GM19463 (cell line): ENCODE measurements at regions not wholly inside any gene's neighbourhood (a gene's known extent, or its start where the extent isn't known, plus 50 kb on each side); places are given as distances from the start of the nearest gene placed in this dataset.
"Not testable (repeated sequence)": the region's sequence is repeated elsewhere in the genome, so short reads cannot be mapped to it uniquely, and the experiment has no call there.

Source experiments
- ATAC-seq: cut with Tn5 transposase; IDR thresholded peaks from one replicate; pipeline ENCODE4 v1.9.1; 2021; ENCODE audit warnings: mild to moderate bottlenecking, moderate library complexity; ENCODE audit not compliant: unreplicated experiment

DNA sequence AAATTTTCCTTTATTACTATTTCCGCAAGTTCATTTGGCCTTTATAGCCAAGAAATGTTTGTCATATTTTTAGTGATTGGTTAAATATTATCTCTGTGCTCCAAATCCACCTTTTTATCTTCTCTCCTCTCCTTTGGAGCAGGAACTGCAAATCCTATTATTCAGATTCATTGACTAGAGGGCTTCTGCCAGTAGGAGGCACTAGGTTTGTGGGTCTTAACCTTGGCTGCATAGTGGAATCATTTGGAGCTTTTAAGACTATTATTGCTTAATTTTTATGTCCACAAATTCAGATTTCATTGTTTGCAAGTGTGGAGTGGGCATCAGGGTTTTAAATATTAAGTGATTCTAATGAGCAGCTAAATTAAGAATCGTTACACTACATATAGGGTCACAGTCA is 75.3 kb upstream of the SYT10 start:
- no peak for ATAC-seq

DNA sequence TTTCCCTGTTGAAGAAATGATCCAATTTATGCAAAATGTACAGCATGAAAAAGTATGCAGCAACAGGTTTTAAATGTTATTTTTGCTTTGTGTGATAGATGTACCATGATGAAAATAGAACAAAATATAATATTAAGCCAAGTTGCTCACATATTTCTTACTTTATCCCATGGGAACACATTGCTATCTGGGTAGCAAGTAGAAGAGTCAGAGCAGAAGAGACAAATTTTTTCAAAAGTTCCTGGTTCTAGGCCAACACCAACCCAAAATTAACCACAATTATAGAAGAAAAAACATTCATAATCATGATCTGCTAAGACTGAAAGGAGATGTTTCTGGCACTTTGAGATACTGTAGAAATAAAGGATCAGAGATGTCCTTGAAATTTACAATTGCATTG is 79.9 kb upstream of the SYT10 start:
- ATAC-seq = no peak

DNA sequence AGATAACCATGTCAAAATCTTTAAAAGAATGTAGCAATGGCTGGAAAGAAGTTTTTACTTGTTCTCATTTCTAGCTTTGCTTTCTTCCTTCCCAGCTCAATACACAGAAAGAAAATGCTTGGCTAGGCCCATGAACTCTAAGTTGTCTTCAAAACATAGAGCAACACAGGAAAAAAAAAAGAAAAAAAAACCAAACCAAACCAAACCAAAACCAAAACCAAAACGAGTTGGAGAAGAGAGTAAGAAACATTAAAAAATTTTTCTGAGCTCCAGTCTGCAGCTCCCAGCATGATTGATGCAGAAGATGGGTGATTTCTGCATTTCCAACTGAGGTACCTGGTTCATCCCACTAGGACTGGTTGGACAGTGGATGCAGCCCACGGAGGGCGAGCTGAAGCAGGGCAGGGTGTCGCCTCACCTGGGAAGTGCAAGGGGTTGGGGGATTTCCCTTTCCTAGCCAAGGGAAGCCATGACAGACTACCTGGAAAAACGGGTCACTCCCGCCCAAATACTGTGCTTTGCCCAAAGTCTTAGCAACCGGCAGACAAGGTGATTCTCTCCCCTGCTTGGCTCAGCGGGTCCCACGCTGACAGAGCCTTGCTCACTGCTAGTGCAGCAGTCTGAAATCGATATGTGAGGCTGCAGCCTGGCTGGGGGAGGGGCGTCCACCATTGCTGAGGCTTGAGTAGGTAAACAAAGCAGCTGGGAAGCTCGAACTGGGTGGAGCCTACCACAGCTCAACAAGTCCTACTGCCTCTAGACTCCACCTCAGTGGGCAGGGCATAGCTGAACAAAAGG is 81.1 kb upstream of the SYT10 start:
- not testable (repeated sequence) for ATAC-seq

DNA sequence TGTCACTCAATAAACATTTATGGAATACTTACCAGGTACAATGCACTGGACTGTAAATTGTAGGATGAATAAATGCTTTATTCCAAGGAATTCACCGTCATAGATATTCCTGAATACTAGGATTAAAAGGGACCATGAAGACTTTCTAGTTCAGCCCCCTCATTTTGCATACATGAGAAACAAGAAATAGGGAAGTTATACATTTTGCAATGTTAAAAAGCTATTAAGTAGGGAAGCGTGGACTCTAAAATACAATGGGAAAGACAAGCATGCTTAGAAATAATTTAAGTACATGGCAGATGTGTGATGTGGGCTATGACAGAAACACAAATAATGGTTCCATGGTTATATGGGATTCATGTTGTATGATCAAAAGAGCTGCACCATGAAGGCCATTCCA is 89.4 kb upstream of the SYT10 start:
- ATAC-seq = no peak

DNA sequence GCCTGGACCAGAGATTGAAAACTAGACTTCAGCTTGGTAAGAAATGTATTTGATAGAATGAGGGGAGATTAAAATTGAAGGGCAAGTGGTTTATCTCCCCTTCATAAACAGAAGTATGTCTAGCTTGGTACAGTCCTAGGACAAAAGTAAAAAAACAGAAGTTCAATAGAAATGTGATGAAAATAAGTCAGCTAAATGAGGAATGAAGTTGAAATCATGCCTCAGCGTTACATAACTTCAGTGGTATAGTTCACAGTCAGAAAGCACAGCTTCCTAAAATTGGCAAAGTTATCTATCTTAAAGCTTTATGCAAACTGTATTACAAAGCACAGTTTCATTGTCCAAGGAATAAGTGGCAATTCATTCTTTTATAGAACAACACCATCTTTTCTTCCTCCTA is 90.2 kb upstream of the SYT10 start:
- no peak for ATAC-seq

DNA sequence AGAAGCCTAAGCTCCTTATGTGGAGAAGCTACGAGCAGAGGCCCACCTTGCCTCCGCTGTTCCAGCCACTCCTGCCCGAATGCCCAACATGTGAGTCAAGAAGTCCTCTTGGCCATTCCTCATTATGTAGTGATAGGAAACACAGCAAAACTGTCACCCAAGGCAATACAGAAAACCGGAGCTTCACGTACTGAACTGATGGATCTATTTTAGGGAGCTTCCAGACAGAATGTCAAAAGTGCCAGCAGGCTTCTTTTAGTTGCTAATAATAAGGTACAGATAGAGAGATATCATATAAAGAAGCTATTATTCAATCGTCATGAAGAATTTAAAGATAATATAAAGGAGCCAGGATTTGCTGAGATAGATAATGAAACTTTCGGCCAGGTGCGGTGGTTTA is 91.6 kb upstream of the SYT10 start:
- ATAC-seq = no peak

DNA sequence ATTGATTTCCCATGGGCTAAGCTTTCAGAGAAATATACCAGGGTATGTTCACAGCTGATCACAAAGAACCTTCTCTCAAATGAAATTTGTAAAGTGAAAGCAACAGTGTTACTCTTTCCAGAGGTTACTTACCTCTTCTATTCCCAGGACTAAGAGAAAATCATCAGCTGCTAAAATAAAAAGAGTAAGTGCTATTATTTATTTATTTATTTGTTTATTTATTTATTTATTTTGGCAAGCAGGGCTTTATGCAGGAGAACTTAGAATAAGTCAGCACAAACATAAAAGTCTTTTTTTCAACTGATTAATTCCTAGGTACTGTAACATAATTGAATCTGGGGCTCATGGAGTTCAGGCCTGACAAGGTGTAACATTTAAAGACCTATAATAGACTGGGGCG is 93.9 kb upstream of the SYT10 start:
- no peak for ATAC-seq

DNA sequence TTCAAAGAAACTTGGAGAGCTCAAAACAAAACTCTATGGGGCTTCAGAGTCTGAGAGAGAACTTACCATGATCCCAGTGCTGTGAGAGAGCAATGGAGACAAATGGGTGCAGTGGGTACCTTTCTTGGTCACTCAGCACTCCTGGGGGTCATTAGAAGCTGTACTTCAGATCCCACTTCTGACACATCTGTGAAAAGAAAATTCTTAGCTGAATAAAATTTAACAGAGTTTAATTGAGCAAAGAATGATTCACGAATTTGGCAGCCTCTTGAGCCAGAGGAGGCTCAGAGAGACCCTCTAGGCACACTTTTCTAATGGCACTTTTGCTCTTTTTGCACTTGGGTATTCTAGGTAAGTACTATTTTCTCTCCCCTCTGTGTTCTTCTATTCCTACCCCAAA is 96.8 kb upstream of the SYT10 start:
- ATAC-seq = no peak

DNA sequence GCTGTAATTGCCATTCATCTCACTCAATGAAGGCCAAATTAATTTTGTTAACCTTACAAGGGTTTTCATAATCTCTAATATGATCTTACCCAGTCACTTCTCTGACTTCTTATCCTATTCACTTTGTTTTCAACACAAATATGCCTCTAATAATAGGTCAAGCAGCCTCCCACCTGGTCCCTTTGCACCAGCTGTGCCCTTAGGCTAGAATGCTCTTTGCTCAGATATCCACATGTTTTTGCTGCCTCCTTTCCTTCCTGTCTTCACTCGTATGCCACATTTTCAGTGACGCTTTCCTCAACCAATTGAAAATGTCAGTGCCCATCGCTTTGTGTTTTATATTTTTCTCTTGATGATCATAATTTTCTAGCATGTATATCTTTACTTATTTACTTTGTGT is 106.4 kb upstream of the SYT10 start:
- no peak for ATAC-seq

DNA sequence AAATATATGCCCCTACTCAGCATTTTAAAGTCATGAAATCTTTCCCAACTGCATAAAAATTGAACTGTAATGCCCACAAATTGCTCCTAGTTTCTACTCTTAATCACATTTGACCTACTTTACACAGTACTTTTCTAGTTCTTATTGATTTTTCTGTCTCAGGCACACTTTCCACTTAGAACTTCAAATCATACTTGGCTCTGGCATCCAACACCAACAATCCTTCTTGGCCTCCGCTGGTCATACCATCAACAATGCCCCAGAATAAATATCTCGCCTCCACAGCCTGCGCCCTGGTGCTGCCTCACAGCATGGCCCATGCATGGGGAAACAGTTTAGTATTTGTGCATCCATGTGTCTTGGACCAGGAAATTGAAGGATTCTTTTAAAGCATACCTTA is 107.5 kb upstream of the SYT10 start:
- ATAC-seq = no peak

DNA sequence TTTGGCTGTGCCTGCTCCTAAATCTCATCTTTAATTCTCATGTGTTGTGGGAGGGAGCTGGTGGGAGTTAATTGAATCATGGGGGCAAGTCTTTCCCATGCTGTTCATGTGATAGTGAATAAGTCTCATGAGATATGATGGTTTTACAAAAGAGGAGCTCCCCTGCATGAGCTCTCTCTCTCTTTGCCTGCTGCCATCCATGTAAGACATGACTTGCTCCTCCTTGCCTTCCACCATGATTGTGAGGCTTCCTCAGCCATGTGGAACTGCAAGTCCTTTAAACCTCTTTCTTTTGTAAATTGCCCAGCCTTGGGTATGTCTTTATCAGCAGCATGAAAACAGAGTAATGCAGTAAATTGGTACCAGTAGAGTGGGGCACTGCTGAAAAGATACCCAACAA is 110.6 kb upstream of the SYT10 start:
- ATAC-seq = not testable (repeated sequence)

DNA sequence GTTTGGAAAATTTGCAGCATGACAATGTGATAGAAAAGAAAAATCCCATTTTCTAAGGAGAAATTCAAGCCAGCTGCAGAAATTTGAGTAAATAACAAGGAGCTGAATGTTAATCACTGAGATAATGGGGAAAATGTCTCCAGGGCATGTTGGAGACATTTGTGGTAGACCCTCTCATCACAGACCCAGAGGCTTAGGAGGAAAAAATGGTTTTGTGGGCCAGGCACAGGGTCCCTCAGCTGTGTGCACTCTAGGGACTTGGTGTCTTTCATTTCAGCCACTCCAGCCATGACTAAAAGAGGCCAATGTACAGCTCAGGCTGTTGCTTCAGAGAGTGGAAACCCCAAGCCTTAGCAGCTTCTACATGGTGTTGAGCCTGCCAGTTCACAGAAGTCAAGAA is 111.4 kb upstream of the SYT10 start:
- ATAC-seq = no peak

DNA sequence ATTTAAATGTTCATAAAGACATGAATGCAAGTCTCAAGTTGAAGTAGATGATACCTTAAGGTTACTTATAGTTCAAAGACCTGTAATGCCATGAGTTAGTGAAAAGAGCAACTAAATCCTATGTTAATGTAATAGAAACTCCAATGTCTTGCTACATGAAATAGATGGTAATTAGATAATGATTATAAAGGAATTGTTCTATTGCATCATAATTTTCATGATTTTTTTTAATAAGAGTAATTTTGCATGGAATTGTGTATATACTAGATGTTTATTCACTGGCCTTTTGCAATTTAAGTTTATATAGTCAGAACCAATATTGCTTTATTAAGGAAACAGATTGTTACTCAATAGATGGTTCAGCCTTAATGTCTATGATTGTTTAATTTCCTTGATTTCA is 115.5 kb upstream of the SYT10 start:
- ATAC-seq = no peak

DNA sequence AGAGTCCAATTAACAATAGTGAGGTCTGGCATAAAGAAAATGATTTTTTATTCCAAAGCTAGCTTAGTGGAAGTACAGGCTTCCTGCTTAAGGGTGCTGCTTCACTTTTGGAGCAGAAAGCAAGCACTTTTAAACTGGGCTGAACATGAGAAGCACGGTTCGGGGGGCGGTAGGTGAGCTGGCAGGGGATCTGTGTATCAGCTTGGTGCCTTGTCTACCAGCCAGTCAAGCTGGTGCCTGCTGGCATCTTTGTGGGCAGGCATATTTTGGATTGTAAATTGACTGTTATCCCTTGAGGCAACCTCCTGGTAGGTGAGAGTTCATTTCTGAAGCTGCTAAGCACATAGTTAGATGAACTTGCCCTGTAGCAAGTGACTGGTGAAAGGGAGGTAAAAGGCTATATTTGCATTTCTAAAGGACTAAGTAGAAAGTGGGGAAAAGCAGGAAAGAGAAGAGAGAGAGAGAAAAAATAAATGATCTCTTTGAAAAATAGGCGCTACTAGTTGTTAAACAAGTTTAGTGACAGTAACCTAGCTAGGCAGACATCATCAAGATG is 121.1 kb upstream of the SYT10 start:
- ATAC-seq = no peak

DNA sequence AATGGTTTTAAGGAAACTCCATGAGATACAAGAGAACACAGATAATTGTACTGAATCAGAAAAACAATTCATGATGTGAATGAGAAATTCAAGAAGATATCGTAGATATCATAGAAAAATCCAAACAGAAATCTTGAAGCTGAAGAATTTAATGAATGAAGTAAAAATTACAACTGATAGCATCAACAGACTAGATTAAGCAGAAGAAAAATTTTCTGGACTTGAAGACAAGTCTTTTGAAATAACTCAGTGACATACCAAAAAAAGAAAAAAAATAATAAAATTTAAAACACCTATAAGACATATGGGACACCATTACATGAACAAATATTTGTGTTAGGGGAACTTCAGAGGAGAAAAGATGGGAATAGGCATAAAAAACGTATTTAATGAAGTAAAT is 122.8 kb upstream of the SYT10 start:
- ATAC-seq = no peak

DNA sequence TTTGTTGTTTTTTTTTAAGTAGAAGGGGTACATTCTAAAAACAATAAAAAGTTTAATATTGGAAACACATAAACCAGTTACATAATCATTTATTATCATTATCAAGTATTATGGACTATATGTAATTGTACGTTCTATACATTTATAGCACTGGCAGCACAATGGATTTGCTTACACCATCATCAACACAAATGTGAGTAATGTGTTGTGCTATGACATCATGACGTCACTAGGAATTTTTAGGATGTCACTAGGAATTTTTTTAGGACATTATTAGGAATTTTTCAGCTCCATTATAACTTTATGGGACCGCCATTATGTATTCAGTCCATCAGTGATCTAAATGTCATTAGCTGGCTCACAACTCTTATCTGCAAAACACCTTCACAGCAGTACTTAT is 126.8 kb upstream of the SYT10 start:
- ATAC-seq = no peak

DNA sequence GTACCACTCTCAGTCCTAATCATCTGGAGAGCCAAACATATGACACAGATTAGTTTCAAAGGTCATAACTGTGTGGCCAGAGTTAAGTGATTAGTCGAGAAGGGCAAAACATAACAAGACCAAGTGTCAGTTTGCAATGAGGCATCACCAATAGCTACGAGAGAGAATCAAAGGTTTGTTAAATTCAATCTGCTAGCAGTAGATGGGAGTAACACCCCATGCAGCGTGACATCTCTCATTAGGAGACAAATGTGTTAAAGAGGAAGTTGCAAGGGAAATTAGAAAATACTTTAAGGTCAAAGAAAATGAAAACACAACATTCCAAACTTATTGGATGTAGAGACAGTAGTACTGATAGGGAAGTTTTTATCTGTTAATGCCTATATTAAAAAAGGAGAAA is 135.7 kb upstream of the SYT10 start:
- ATAC-seq = no peak

DNA sequence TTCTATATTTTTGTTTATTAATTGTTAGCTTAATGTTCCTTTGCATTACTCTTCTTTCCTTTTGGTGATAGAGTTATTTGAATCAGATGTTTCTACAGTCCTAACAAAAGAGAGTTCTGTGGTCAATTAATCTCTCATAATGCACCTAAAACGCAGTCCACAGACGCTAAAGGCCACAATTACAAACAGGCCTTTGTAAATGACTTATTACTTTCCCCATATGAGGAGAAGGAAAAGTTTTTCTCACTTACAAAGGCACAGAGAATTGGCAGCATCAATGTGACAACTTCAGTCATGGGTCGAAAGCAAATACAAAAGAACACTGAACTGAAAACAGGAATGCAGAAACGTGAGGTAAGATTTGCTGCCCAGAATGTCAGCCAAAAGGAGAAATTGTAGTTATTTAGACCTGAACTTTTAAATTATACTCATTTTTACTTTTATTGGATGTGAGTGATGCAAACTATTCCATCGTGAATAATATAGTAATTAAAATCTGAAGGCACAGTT is 142.0 kb upstream of the SYT10 start:
- ATAC-seq = no peak

DNA sequence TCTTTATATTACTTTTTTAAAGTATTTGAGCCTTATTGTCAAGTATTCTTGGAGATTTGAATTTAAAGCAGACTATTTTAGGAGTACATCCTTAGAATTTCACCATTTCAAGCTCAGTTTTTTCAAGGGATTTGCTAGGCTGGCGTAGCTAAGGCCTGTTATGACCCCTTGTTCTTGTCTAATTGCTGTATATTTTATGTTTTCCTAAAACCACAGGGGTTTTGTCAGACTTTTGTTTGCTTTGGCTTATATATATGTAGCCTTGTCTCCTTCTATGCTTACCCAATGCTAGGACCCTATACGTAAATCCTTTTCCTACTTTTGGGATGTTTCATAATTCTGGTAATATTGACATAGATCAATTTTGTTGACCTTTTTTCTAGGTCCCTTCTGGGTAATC is 147.0 kb upstream of the SYT10 start:
- no peak for ATAC-seq

DNA sequence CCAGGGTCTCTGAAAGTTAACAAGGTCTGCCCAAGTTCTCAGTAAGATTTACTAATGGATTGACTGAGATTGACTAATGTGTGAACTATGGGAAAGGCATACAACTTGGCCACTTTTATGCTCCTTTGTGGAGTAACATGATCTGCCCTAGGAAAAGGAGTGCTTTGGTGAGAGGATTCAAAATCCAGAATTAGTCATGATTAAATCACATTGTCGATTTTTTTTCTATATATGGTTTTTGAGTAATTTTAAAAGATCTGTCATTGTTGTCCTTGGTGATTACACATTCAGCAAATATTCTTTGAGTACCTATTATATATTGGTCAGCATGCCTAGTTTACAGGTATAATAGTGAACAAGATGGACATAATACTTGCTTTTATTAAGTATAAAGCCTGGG is 147.7 kb upstream of the SYT10 start:
- ATAC-seq = no peak

DNA sequence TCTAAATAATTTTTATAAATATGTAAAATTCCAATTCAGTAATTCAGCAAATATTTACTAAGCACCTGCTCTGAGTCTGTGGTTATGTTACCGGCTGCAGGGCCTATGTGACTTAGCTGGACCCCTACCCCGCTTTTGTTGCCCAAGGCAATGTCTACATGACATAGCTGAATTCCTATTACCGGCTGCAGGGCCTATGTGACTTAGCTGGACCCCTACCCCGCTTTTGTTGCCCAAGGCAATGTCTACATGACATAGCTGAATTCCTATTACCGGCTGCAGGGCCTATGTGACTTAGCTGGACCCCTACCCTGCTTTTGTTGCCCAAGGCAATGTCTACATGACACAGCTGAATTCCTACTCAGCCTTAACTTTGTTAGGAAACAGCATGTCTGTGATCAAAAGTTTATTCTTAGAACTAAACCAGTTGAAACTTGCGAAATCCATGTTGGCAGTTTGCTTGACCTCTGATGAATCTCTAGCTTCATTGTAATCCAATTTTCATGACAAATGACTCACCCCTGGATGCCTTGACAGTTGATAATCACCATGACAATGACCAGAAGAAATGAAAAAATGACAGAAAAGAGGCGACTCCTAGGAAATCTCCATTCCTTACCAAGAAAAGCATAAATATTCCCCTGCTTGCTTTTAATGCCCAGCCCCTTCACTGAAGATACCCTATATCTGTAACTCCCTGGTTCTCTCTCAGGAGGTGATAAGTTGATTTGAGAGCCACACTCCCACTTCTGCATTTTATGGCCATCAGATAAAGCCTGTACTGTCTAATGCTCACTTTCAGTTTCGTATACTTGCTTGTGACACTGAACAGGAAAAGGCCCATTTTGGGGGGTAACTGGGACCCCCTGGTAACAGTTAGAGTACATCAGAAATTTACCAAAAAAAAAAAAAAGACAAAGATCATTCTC is 148.4 kb upstream of the SYT10 start:
- peak; percentile 83 for ATAC-seq
